Activated T-helper 17 cell treated with anti-CD3 and anti-CD28 coated beads, Interleukin-2, amount 50 U/mL, for 72 hours (primary cell): ENCODE measurements at regions not wholly inside any gene's neighbourhood (a gene's known extent, or its start where the extent isn't known, plus 50 kb on each side); places are given as distances from the start of the nearest gene placed in this dataset.
A peak's percentile ranks its signal among the peaks of the same experiment; 100 is the strongest.
"Not testable (repeated sequence)": the region's sequence is repeated elsewhere in the genome, so short reads cannot be mapped to it uniquely, and the experiment has no call there.

ENCODE experiments used
- ATAC-seq: fragments of 150-1000 bp; cut with Tn5 transposase; replicated peaks from 2 replicates; pipeline ENCODE4 v1.10.0; 2021; ENCODE audit warnings: mild to moderate bottlenecking, moderate library complexity
- H3K27ac Mint-ChIP-seq: one replicate; pipeline ENCODE4 v1.8.0; 2022; ENCODE audit warnings: mixed read lengths
- H3K27me3 Mint-ChIP-seq: one replicate; pipeline ENCODE4 v1.8.0; 2022; ENCODE audit warnings: mixed read lengths
- H3K36me3 Mint-ChIP-seq: one replicate; pipeline ENCODE4 v1.8.0; 2022; ENCODE audit warnings: low read depth, mild to moderate bottlenecking, mixed read lengths
- H3K4me1 Mint-ChIP-seq: one replicate; pipeline ENCODE4 v1.8.0; 2022; ENCODE audit warnings: mixed read lengths
- H3K4me3 Mint-ChIP-seq: one replicate; pipeline ENCODE4 v1.8.0; 2022; ENCODE audit warnings: mild to moderate bottlenecking, mixed read lengths
- H3K9me3 Mint-ChIP-seq: one replicate; pipeline ENCODE4 v1.8.0; 2022; ENCODE audit warnings: mixed read lengths

- H3K27me3 Mint-ChIP-seq = no peaks in the 10 kb centered on the region
- no peaks in the 10 kb centered on the region for H3K4me1 Mint-ChIP-seq
- H3K4me3 Mint-ChIP-seq = no peak overlapping the region
These were observed 164.2 kb upstream of the SLIT2 start for GRCh38 chr4:20087522-20087911.

GRCh38 chr4:20086799-20087521 is 164.7 kb upstream of the SLIT2 start:
- Mint-ChIP-seq H3K27me3 (no peaks in the 10 kb centered on the region), H3K9me3 (no peaks in the 10 kb centered on the region), H3K36me3 (no peaks in the 10 kb centered on the region), H3K27ac (no peak overlapping the region), H3K4me1 (no peaks in the 10 kb centered on the region), H3K4me3 (no peak overlapping the region)
- ATAC-seq = no peak

More at GRCh38 chr4:20087522-20087911, 164.2 kb upstream of the SLIT2 start:
- no peak for ATAC-seq
- Mint-ChIP-seq H3K9me3 (no peaks in the 10 kb centered on the region), H3K27ac (no peak overlapping the region), H3K36me3 (no peaks in the 10 kb centered on the region)

DNA sequence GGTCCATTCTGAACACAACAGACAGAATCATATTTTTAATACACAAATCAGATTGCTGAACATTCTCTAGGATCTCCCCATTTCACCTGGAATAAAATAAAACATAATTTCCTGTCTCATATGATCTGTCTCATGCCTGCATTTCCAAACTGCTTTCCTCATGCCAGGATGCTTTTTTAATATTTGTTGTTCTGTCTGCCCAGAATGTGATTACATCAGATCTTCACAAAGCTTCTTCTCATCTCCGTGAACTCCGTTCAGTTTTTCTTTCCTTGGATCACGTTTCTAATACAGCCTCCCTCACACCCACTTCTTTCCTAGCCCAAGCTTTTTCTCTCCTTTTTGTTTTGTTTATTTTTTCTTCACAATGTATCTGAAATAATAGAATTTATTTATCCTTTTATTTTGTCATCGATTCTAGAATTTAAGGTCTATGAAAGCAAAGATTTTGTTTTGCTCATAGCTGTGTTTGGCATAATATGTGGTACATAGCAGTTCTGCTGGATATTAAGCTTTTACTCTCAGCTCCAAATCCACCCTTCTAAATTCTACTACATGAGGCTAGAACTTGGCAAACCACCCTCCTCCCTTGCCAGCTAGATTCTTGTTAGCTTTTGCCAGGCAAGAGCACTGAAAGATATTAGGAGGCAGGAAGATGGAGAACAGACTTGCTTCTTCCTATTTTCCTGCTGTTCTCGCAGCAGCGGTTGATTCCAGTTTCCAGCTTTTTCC is 165.5 kb upstream of the SLIT2 start:
- H3K4me1 Mint-ChIP-seq = no peaks in the 10 kb centered on the region
- H3K36me3 Mint-ChIP-seq = no peaks in the 10 kb centered on the region
- no peak overlapping the region for H3K4me3 Mint-ChIP-seq
- no peak for ATAC-seq
- H3K27ac Mint-ChIP-seq = no peak overlapping the region
- no peaks in the 10 kb centered on the region for H3K27me3 Mint-ChIP-seq
- H3K9me3 Mint-ChIP-seq = no peaks in the 10 kb centered on the region

GRCh38 chr4:20085653-20086052 is 166.1 kb upstream of the SLIT2 start:
- H3K27me3 Mint-ChIP-seq = no peaks in the 10 kb centered on the region
- H3K27ac Mint-ChIP-seq = no peak overlapping the region
- no peaks in the 10 kb centered on the region for H3K36me3 Mint-ChIP-seq
- ATAC-seq = no peak
- H3K4me1 Mint-ChIP-seq = no peaks in the 10 kb centered on the region
- no peak overlapping the region for H3K4me3 Mint-ChIP-seq
- no peaks in the 10 kb centered on the region for H3K9me3 Mint-ChIP-seq

GRCh38 chr4:20085156-20085555 is 166.5 kb upstream of the SLIT2 start:
- peak; percentile 16 for ATAC-seq
- H3K9me3 Mint-ChIP-seq = no peaks in the 10 kb centered on the region
- no peaks in the 10 kb centered on the region for H3K27me3 Mint-ChIP-seq
- no peaks in the 10 kb centered on the region for H3K36me3 Mint-ChIP-seq
- H3K27ac Mint-ChIP-seq = no peak overlapping the region
- no peaks in the 10 kb centered on the region for H3K4me1 Mint-ChIP-seq
- no peak overlapping the region for H3K4me3 Mint-ChIP-seq

GRCh38 chr4:20084488-20084887 is 167.2 kb upstream of the SLIT2 start:
- peak; percentile 69 for ATAC-seq
- no peaks in the 10 kb centered on the region for H3K4me1 Mint-ChIP-seq
- H3K36me3 Mint-ChIP-seq = no peaks in the 10 kb centered on the region
- no peaks in the 10 kb centered on the region for H3K27me3 Mint-ChIP-seq
- H3K4me3 Mint-ChIP-seq = no peak overlapping the region
- H3K27ac Mint-ChIP-seq = no peak overlapping the region
- H3K9me3 Mint-ChIP-seq = no peaks in the 10 kb centered on the region

DNA sequence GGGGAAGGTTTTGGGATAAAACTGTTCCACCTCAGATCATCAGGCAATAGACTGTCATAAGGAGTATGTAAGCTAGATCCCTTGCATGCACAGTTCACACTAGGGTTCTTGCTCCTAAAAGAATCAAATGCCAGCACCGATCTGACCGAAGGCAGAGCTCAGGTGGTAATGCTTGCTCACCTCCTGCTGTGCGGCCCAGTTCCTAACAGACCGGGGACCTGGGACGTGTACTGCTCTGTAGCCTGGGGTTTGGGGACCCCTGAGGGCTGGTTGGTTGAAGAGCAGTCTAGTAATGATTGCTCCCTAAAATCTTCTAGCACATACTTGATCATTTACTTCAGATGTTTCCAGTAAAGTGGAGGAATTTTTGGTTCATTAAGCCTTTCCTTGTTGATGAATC is 173.1 kb upstream of the SLIT2 start:
- Mint-ChIP-seq H3K4me1 (no peaks in the 10 kb centered on the region), H3K27me3 (no peaks in the 10 kb centered on the region)

GRCh38 chr4:20075248-20075871 is 176.3 kb upstream of the SLIT2 start:
- H3K27ac Mint-ChIP-seq = no peak overlapping the region
- H3K27me3 Mint-ChIP-seq = no peaks in the 10 kb centered on the region
- peaks cover 5% of the 10 kb centered on the region for H3K9me3 Mint-ChIP-seq
- no peaks in the 10 kb centered on the region for H3K36me3 Mint-ChIP-seq
- no peak overlapping the region for H3K4me3 Mint-ChIP-seq
- ATAC-seq = no peak
- H3K4me1 Mint-ChIP-seq = no peaks in the 10 kb centered on the region

More for the DNA sequence above, 173.1 kb upstream of the SLIT2 start:
- no peak for ATAC-seq
- peaks cover 5% of the 10 kb centered on the region for H3K9me3 Mint-ChIP-seq
- no peaks in the 10 kb centered on the region for H3K36me3 Mint-ChIP-seq
- no peak overlapping the region for H3K27ac Mint-ChIP-seq
- no peak overlapping the region for H3K4me3 Mint-ChIP-seq

GRCh38 chr4:20074450-20074849 is 177.3 kb upstream of the SLIT2 start:
- H3K27me3 Mint-ChIP-seq = no peaks in the 10 kb centered on the region
- peaks cover 6% of the 10 kb centered on the region for H3K9me3 Mint-ChIP-seq
- H3K27ac Mint-ChIP-seq = no peak overlapping the region
- no peaks in the 10 kb centered on the region for H3K4me1 Mint-ChIP-seq
- no peaks in the 10 kb centered on the region for H3K36me3 Mint-ChIP-seq
- ATAC-seq = no peak
- no peak overlapping the region for H3K4me3 Mint-ChIP-seq

DNA sequence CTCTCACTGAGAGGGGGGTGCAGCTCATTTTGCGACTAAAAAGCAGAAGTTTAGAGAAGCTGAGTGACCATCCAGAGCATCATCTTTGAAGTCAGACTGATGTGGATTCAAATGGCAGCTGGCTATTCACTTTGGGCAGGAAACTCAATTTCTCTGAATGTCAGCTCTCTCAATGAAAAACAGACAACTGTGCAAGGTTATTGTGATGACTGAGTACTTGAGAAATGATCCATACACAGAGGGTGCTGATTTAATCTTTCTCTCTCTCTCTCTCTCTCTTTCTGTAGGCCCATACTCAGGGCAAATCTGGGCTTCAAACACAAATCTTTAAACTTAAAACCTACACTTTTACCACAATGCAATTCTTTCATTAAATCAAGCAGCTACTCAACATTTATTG is 185.8 kb upstream of the SLIT2 start:
- H3K36me3 Mint-ChIP-seq = no peaks in the 10 kb centered on the region
- H3K27ac Mint-ChIP-seq = no peak overlapping the region
- no peak for ATAC-seq
- no peaks in the 10 kb centered on the region for H3K27me3 Mint-ChIP-seq
- peaks cover 14% of the 10 kb centered on the region for H3K9me3 Mint-ChIP-seq
- no peak overlapping the region for H3K4me3 Mint-ChIP-seq
- H3K4me1 Mint-ChIP-seq = no peaks in the 10 kb centered on the region

- not testable (repeated sequence) for H3K36me3 Mint-ChIP-seq, ATAC-seq, H3K4me1 Mint-ChIP-seq, H3K4me3 Mint-ChIP-seq, H3K27ac Mint-ChIP-seq, H3K27me3 Mint-ChIP-seq
- peaks cover 13% of the 10 kb centered on the region for H3K9me3 Mint-ChIP-seq
These were observed 188.8 kb upstream of the SLIT2 start for GRCh38 chr4:20062857-20063256.

DNA sequence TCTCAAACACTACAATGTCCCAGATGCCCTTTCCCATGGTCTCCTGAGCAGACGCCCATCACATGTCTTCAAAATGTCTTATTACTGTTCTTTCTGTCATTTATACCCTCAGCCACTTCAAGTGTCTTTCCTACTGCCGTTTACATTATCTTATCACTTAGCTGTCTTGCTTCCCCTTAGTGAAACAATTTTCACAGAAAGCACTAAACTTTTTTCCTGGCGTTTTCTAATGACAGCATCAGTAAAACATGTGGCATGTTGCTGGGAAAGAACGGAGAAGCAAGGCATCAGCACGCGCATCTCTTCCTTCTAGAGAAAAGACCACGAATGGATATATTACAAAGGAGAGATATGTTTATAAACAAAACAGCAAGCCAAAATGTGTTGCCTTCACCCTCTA is 189.7 kb upstream of the SLIT2 start:
- H3K27ac Mint-ChIP-seq = no peak overlapping the region
- ATAC-seq = no peak

DNA sequence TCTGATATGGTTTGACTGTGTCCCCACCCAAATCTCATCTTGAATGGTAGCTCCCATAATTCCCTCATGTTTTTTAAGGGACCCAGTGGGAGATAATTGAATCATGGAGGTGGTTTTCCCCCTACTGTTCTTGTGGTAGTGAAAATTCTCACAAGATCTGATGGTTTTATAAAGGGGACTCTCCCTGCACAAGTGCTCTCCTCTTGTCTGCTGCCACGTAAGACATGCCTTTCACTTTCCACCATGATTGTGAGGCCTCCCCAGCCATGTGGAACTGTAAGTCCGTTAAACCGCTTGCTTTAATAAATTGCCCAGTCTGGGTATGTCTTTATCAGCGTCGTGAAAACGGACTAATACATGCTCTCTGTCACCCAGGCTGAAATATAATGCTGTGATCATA is 200.9 kb upstream of the SLIT2 start:
- Mint-ChIP-seq H3K9me3 (peaks cover 18% of the 10 kb centered on the region), H3K27me3 (no peaks in the 10 kb centered on the region), H3K36me3 (no peaks in the 10 kb centered on the region), H3K27ac (no peak overlapping the region), H3K4me3 (no peak overlapping the region), H3K4me1 (no peaks in the 10 kb centered on the region)
- no peak for ATAC-seq

More for the DNA sequence above, 189.7 kb upstream of the SLIT2 start:
- Mint-ChIP-seq H3K4me1 (no peaks in the 10 kb centered on the region), H3K27me3 (no peaks in the 10 kb centered on the region), H3K4me3 (no peak overlapping the region), H3K9me3 (peaks cover 16% of the 10 kb centered on the region), H3K36me3 (no peaks in the 10 kb centered on the region)

DNA sequence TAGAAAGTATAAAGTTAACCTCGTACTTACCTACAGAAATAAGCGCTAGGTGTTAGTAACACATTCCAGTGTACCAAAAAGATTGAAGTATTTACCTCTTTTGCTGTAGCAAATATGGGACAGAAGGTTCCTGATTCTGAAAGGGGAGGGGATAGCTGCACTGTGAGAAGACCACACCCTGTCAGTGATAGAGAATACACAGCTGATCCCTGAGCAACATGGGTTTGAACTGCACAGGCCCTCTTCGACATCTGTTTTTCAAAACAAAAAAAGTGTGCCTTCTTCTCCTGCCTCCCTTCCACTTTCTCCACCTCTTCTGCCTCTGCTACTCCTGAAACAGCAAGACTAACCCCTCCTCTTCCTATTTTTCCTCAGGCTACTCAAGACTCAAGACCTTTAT is 201.8 kb upstream of the SLIT2 start:
- H3K4me3 Mint-ChIP-seq = no peak overlapping the region
- no peaks in the 10 kb centered on the region for H3K4me1 Mint-ChIP-seq
- peaks cover 13% of the 10 kb centered on the region for H3K9me3 Mint-ChIP-seq
- no peak for ATAC-seq
- no peak overlapping the region for H3K27ac Mint-ChIP-seq
- no peaks in the 10 kb centered on the region for H3K36me3 Mint-ChIP-seq
- no peaks in the 10 kb centered on the region for H3K27me3 Mint-ChIP-seq
